CD4-positive, CD25-positive, alpha-beta regulatory T cell (primary cell): ENCODE measurements at regions not wholly inside any gene's neighbourhood (a gene's known extent, or its start where the extent isn't known, plus 50 kb on each side); places are given as distances from the start of the nearest gene placed in this dataset.

ENCODE experiments used
- ATAC-seq, 2 donors: fragments of 150-1000 bp; cut with Tn5 transposase; one replicate each; pipeline ENCODE4 v1.10.0; 2021; ENCODE audit warnings: low read depth in 2 of 2, moderate number of reproducible peaks in 2 of 2, moderate library complexity in 1 of 2
- DNase-seq, 3 donors: peaks; one replicate each; pipeline versions ENCODE4 v3.0.0 to v3.0.0-alpha.2; 2012 to 2022; ENCODE audit warnings: mixed read lengths in 1 of 3
- H3K27ac ChIP-seq: one replicate; pipeline ENCODE4 v1.7.0; 2013; ENCODE audit warnings: mild to moderate bottlenecking, low read length; ENCODE audit not compliant: insufficient read depth, poor library complexity, severe bottlenecking
- H3K27me3 ChIP-seq: one replicate; pipeline ENCODE4 v1.7.0; 2013; ENCODE audit warnings: low read length; ENCODE audit not compliant: control insufficient read depth, insufficient read depth
- H3K36me3 ChIP-seq: one replicate; pipeline ENCODE4 v1.7.0; 2013; ENCODE audit warnings: mild to moderate bottlenecking, low read length, moderate library complexity; ENCODE audit not compliant: control insufficient read depth, insufficient read depth
- H3K4me1 ChIP-seq: 2 replicates; pipeline ENCODE4 v1.7.0; 2013; ENCODE audit warnings: mild to moderate bottlenecking, low read length; ENCODE audit not compliant: insufficient read depth, control insufficient read depth, poor library complexity, severe bottlenecking
- H3K4me3 ChIP-seq: one replicate; pipeline ENCODE4 v1.7.0; 2013; ENCODE audit warnings: low read depth, mild to moderate bottlenecking, low read length, moderate library complexity
- H3K9me3 ChIP-seq, 2 experiments: 1 replicate in 1 of 2; 2 replicates in 1 of 2; pipeline ENCODE4 v1.7.0; 2013; ENCODE audit warnings: low read length in 2 of 2, mild to moderate bottlenecking in 1 of 2, moderate library complexity in 1 of 2; ENCODE audit not compliant: control insufficient read depth in 2 of 2
- H3K27ac Mint-ChIP-seq, 3 donors: one replicate each; pipeline ENCODE4 v1.8.0; 2020 to 2022; ENCODE audit warnings: mild to moderate bottlenecking in 3 of 3, mixed read lengths in 3 of 3, moderate library complexity in 2 of 3
- H3K27me3 Mint-ChIP-seq: one replicate; pipeline ENCODE4 v1.8.0; 2022; ENCODE audit warnings: mild to moderate bottlenecking, mixed read lengths
- H3K36me3 Mint-ChIP-seq: one replicate; pipeline ENCODE4 v1.8.0; 2020; ENCODE audit warnings: mixed read lengths
- H3K4me1 Mint-ChIP-seq, 4 donors: one replicate each; pipeline ENCODE4 v1.8.0; 2020 to 2022; ENCODE audit warnings: mixed read lengths in 4 of 4, mild to moderate bottlenecking in 1 of 4
- H3K4me3 Mint-ChIP-seq, 4 donors: one replicate each; pipeline ENCODE4 v1.8.0; 2020 to 2022; ENCODE audit warnings: mild to moderate bottlenecking in 4 of 4, mixed read lengths in 4 of 4, moderate library complexity in 3 of 4
- H3K9me3 Mint-ChIP-seq, 7 donors: one replicate each; pipeline ENCODE4 v1.8.0; 2020 to 2022; ENCODE audit warnings: mixed read lengths in 7 of 7, mild to moderate bottlenecking in 3 of 7, moderate library complexity in 2 of 7

DNA sequence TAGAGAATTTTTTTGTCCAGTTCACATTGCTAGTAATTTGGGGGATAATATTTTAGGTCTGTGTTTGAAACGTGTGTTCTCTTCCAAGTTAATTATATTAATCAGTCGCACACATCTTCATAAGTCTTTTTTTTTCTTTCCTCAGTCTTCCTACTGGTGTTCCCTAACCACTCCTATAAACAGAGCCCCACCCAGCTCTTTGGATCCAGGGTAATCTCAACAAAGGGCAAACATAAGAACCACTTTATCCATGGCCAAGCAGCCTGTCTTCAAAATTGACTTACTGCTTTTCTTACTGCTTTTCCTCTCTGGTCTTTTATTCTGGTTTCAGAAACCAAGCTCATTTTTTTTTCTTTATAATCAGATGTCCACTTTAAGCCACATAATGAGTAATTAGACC lies 266.8 kb upstream of the NECTIN3 start:
- H3K27me3 Mint-ChIP-seq, result no peaks in the 10 kb centered on the region

DNA sequence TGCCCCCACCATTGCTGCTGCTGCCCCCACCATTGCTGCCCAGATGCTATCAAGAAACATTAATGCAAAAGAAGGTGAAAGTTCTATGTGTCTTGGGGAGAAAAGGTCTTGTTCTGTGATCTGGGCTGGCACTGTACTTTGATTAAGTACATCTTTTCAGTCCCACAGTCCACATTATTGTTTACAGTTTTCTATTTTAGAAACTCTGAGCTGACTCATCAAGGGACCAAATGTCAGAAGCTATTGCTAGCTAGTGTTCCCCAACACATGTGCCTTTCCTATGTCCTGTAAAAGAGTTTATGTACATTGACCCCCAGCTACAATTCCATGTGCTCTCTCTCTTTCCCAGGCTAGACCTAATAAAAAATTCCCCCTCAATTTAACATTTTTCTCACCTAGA lies 264.7 kb upstream of the NECTIN3 start:
- H3K27me3 Mint-ChIP-seq, result no peaks in the 10 kb centered on the region
- no peak overlapping the region for H3K4me3 ChIP-seq
- H3K4me3 Mint-ChIP-seq, result no peak overlapping the region
- no peak overlapping the region for H3K27ac Mint-ChIP-seq
- no peaks in the 10 kb centered on the region for H3K4me1 ChIP-seq
- H3K4me1 Mint-ChIP-seq, result no peaks in the 10 kb centered on the region
- no peaks in the 10 kb centered on the region for H3K27me3 ChIP-seq
- H3K9me3 ChIP-seq, result no peaks in the 10 kb centered on the region
- peaks cover 0 to 7% (median 0%) of the 10 kb centered on the region in 7 donors for H3K9me3 Mint-ChIP-seq
- H3K36me3 Mint-ChIP-seq, result no peaks in the 10 kb centered on the region
- ATAC-seq (no peak), DNase-seq (no peak)
- H3K27ac ChIP-seq, result no peak overlapping the region
- no peaks in the 10 kb centered on the region for H3K36me3 ChIP-seq

More for the DNA sequence above, 266.8 kb upstream of the NECTIN3 start:
- Mint-ChIP-seq H3K9me3 (peaks cover 0 to 7% (median 0%) of the 10 kb centered on the region in 7 donors), H3K4me3 (no peak overlapping the region), H3K36me3 (no peaks in the 10 kb centered on the region), H3K4me1 (no peaks in the 10 kb centered on the region), H3K27ac (no peak overlapping the region)
- H3K27ac ChIP-seq, result no peak overlapping the region
- no peaks in the 10 kb centered on the region for H3K9me3 ChIP-seq
- DNase-seq (no peak), ATAC-seq (no peak)
- no peaks in the 10 kb centered on the region for H3K27me3 ChIP-seq
- no peaks in the 10 kb centered on the region for H3K36me3 ChIP-seq
- no peaks in the 10 kb centered on the region for H3K4me1 ChIP-seq
- no peak overlapping the region for H3K4me3 ChIP-seq

DNA sequence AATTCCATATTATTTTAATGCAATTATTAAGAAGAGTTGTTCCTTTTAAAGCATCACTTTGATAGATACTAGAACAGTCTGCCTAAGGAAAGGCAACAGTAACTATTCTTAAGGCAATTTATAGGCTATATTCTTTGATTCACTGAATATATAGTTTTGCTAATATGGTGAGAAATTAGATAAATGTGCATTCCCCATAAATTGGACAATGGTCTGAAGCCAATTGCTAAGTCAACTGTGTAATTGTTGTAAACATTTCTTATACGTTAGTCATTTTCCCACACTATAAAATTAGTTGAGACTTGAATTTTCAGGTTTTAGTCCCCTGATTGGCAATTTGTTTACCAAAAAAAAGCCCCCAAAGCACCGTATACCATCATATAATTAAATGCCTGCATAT lies 263.0 kb upstream of the NECTIN3 start:
- Mint-ChIP-seq H3K36me3 (no peaks in the 10 kb centered on the region), H3K4me1 (no peaks in the 10 kb centered on the region), H3K27me3 (no peaks in the 10 kb centered on the region), H3K27ac (no peak overlapping the region), H3K4me3 (no peak overlapping the region), H3K9me3 (peaks cover 0 to 3% (median 0%) of the 10 kb centered on the region in 7 donors)
- ATAC-seq (no peak), DNase-seq (no peak)
- H3K4me1 ChIP-seq, result no peaks in the 10 kb centered on the region
- H3K4me3 ChIP-seq, result no peak overlapping the region
- H3K9me3 ChIP-seq, result no peaks in the 10 kb centered on the region
- no peak overlapping the region for H3K27ac ChIP-seq
- H3K27me3 ChIP-seq, result no peaks in the 10 kb centered on the region
- H3K36me3 ChIP-seq, result no peaks in the 10 kb centered on the region

DNA sequence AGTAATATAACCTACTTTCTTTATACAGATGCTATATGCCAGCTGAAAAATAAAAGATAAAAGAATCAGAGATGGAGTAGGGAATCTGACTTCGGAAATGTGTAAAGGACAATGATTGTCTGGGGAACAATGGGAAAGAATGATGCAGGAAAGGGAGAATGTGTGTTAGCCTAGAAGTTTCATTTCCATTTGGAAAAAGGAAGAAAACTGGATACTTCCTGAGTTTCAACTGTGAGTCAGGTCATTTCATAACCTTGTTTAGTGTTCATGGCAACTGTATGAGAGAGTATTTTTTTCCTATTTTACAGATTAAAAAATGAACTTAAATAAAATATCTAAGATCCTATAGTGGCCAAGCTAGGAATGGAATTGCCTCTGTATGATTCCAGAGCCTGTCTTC lies 261.3 kb upstream of the NECTIN3 start:
- Mint-ChIP-seq H3K27me3 (no peaks in the 10 kb centered on the region), H3K36me3 (no peaks in the 10 kb centered on the region), H3K4me1 (peaks cover 0 to 5% (median 1%) of the 10 kb centered on the region in 4 donors), H3K4me3 (no peak overlapping the region), H3K9me3 (peaks cover 0 to 3% (median 0%) of the 10 kb centered on the region in 7 donors), H3K27ac (no peak overlapping the region)
- Histone ChIP-seq H3K27ac (no peak overlapping the region), H3K4me1 (no peaks in the 10 kb centered on the region), H3K27me3 (no peaks in the 10 kb centered on the region), H3K4me3 (no peak overlapping the region), H3K36me3 (no peaks in the 10 kb centered on the region), H3K9me3 (no peaks in the 10 kb centered on the region)
- ATAC-seq, result no peak
- no peak for DNase-seq

DNA sequence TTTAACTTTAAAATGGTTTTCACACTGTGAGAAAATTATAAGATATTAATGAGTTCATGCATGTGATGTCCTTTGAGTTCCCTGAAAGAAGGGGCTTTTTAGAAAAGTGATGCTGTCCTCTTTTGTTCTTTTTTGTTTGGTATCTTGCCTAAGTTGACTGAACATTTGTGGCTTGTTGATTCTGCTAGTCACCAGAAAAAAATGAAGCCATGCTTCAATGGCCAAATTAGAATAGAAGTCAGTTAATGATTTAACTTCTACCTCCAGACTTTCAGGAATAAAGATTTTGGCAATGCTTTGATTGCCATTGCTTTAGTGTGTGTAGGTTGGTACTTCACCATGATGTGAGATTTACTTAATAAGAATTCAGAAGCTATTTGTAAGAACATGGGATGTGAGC lies 260.6 kb upstream of the NECTIN3 start:
- H3K27ac Mint-ChIP-seq, result no peak overlapping the region
- H3K9me3 Mint-ChIP-seq, result peaks cover 0 to 3% (median 0%) of the 10 kb centered on the region in 7 donors
- no peak for DNase-seq
- H3K4me3 Mint-ChIP-seq, result no peak overlapping the region
- no peak overlapping the region for H3K27ac ChIP-seq
- no peaks in the 10 kb centered on the region for H3K36me3 ChIP-seq
- H3K9me3 ChIP-seq, result no peaks in the 10 kb centered on the region
- H3K4me3 ChIP-seq, result no peak overlapping the region
- H3K27me3 ChIP-seq, result no peaks in the 10 kb centered on the region
- no peaks in the 10 kb centered on the region for H3K4me1 ChIP-seq
- ATAC-seq, result no peak
- peaks cover 0 to 5% (median 1%) of the 10 kb centered on the region in 4 donors for H3K4me1 Mint-ChIP-seq
- H3K36me3 Mint-ChIP-seq, result no peaks in the 10 kb centered on the region
- H3K27me3 Mint-ChIP-seq, result no peaks in the 10 kb centered on the region

DNA sequence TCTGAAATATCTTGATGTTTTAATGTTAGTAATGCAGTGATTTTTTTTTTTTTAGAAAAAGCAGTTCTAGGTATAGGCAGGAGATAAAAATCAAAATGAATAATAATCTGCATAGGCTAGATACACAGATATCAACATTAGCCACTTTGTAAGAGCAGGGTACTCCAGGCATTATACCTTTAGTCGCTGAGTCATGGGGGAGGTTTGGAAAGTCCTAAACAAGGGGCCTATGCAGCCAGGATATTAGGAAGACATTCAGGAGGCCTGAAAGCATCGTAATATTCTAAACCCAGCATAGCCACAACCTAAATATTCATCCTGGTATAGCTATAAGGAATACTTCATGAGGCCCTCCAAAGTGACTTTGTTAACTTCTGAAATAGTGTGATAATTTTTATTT lies 258.1 kb upstream of the NECTIN3 start:
- Mint-ChIP-seq H3K4me1 (peaks cover 0 to 5% (median 1%) of the 10 kb centered on the region in 4 donors), H3K4me3 (no peak overlapping the region), H3K9me3 (peaks cover 0 to 4% (median 0%) of the 10 kb centered on the region in 7 donors), H3K27ac (no peak overlapping the region), H3K27me3 (no peaks in the 10 kb centered on the region), H3K36me3 (no peaks in the 10 kb centered on the region)
- Histone ChIP-seq H3K27ac (no peak overlapping the region), H3K9me3 (no peaks in the 10 kb centered on the region), H3K36me3 (no peaks in the 10 kb centered on the region), H3K4me3 (no peak overlapping the region), H3K4me1 (no peaks in the 10 kb centered on the region), H3K27me3 (no peaks in the 10 kb centered on the region)
- no peak for ATAC-seq
- no peak for DNase-seq

DNA sequence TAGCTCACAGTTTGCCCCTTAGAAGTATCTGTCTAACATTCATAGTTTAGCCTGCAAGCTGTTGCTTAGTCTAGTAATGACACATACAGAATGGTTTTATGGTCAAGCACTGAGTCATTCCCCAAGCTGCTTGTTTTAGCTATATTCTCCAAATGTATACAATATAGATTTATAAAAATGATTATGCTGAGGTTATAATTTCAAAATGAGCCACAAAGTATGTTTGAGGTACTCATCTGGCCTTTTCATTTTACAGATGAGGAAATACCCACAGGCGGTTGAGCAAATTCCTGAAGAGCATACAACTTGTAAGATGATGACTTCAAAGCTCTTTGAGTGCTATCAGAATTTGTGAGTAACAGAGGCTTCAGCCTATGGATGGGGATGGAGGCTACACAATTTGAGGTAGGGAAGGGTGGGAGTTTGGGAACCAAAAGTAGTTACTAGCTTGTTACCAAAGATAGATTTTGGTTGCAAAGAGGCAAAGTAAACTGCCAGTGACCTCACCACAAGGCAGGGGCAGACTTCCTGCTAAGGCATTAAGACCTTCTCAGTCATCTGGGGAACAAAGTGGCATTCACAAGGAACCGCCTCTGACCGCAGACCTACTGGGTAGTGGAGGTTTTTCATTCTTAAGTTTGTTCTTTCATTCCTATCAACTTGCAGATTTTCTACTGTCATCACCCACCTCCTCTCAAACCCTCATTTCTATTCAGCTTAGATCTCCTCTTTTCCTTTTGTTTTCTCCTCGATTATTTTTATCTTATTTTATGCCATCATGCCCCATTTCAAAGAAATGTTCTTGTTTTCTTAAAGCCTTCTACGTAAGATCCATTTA lies 257.2 kb upstream of the NECTIN3 start:
- no peaks in the 10 kb centered on the region for H3K36me3 ChIP-seq
- Mint-ChIP-seq H3K4me1 (peaks cover 0 to 5% (median 1%) of the 10 kb centered on the region in 4 donors), H3K9me3 (peaks cover 0 to 4% (median 0%) of the 10 kb centered on the region in 7 donors), H3K4me3 (no peak overlapping the region), H3K27ac (no peak overlapping the region), H3K27me3 (no peaks in the 10 kb centered on the region), H3K36me3 (no peaks in the 10 kb centered on the region)
- ATAC-seq (no peak), DNase-seq (peak in 1 of 3 donors; percentile 5)
- no peak overlapping the region for H3K27ac ChIP-seq
- H3K9me3 ChIP-seq, result no peaks in the 10 kb centered on the region
- H3K4me1 ChIP-seq, result no peaks in the 10 kb centered on the region
- no peaks in the 10 kb centered on the region for H3K27me3 ChIP-seq
- no peak overlapping the region for H3K4me3 ChIP-seq

DNA sequence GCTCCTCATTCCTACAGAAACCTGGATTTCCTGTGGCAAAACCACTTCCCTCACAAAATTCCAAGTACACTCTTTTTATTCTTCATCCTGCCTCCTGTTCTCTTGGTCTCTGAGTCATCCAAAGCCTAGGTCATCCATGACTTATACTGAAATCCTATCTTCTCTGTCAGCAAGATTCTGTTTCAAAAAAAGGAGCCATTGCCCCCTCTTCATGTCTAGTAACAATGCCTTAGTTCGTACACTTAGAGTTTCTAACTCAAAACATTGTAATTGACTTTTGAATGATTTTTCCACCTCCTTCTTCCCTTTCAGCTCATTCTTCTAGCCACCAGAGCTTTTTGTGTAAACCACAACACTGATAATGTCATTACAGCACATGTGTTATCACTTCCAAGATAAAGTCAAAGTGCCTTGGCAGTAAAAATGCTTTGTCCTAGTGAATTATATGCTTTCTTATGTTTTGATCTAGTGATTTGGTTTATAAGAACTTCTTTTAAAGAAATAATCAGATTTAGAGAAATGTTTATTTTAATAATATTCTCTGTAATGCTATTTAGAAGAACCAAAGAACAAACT lies 256.5 kb upstream of the NECTIN3 start:
- no peak overlapping the region for H3K4me3 ChIP-seq
- Mint-ChIP-seq H3K4me1 (peaks cover 0 to 5% (median 1%) of the 10 kb centered on the region in 4 donors), H3K36me3 (no peaks in the 10 kb centered on the region), H3K9me3 (peaks cover 0 to 4% (median 0%) of the 10 kb centered on the region in 7 donors), H3K27ac (no peak overlapping the region), H3K27me3 (no peaks in the 10 kb centered on the region), H3K4me3 (no peak overlapping the region)
- no peaks in the 10 kb centered on the region for H3K9me3 ChIP-seq
- H3K27me3 ChIP-seq, result no peaks in the 10 kb centered on the region
- H3K36me3 ChIP-seq, result no peaks in the 10 kb centered on the region
- no peak overlapping the region for H3K27ac ChIP-seq
- ATAC-seq, result no peak
- H3K4me1 ChIP-seq, result no peaks in the 10 kb centered on the region
- no peak for DNase-seq
